Kidney (tissue), 13 donors: ENCODE measurements at regions not wholly inside any gene's neighbourhood (a gene's known extent, or its start where the extent isn't known, plus 50 kb on each side); places are given as distances from the start of the nearest gene placed in this dataset.

Source experiments
- DNase-seq, 5 donors: peaks; one replicate each; pipeline ENCODE4 v3.0.0-alpha.2; 2013 to 2020
- FAIRE-seq: peaks from 2 replicates; lab custom pipeline; 2012; peaks lifted over from hg19 to GRCh38; lab: Jason Lieb, UNC
- H3K27ac ChIP-seq, 2 donors: one replicate each; pipeline ENCODE4 v1.7.0; 2013; ENCODE audit warnings: low read depth in 2 of 2, low read length in 2 of 2, inconsistent platforms in 1 of 2
- H3K27me3 ChIP-seq: one replicate; pipeline ENCODE4 v1.7.1; 2013; ENCODE audit warnings: low read length, inconsistent platforms; ENCODE audit not compliant: control insufficient read depth, insufficient read depth
- H3K36me3 ChIP-seq, 3 donors: one replicate each; pipeline versions ENCODE4 v1.7.0 to v1.7.1; 2013; ENCODE audit warnings: low read length in 3 of 3, control low read depth in 1 of 3, inconsistent platforms in 1 of 3; ENCODE audit not compliant: insufficient read depth in 3 of 3, control insufficient read depth in 2 of 3
- H3K4me1 ChIP-seq, 3 donors: one replicate each; pipeline versions ENCODE4 v1.7.0 to v1.7.1; 2013; ENCODE audit warnings: low read length in 3 of 3, inconsistent platforms in 1 of 3, low read depth in 1 of 3; ENCODE audit not compliant: control insufficient read depth in 2 of 3, insufficient read depth in 2 of 3
- H3K4me3 ChIP-seq, 3 donors: one replicate each; pipeline versions ENCODE4 v1.7.0 to v1.8.1; 2013; ENCODE audit warnings: low read length in 3 of 3, control low read depth in 1 of 3, inconsistent platforms in 1 of 3
- H3K9ac ChIP-seq, 3 donors: one replicate each; pipeline versions ENCODE4 v1.7.0 to v1.7.1; 2013; ENCODE audit warnings: low read length in 3 of 3, control low read depth in 1 of 3, inconsistent platforms in 1 of 3
- H3K9me3 ChIP-seq, 3 donors: one replicate each; pipeline versions ENCODE4 v1.7.0 to v1.7.1; 2013; ENCODE audit warnings: low read length in 3 of 3, control low read depth in 1 of 3, inconsistent platforms in 1 of 3; ENCODE audit not compliant: control insufficient read depth in 2 of 3, insufficient read depth in 1 of 3
- intact Hi-C: fragments of 100-400 bp; cut with DNase I; formaldehyde crosslinking; loops from one replicate; pipeline ENCODE4 v1.11.1; 2022
- TF ChIP-seq, protein P1 (sequence below): IDR thresholded peaks from 3 replicates; pipeline ENCODE4 v1.5.1; 2012; ENCODE audit warnings: mild to moderate bottlenecking, moderate library complexity, borderline replicate concordance; ENCODE audit not compliant: insufficient read depth; ENCODE audit errors: extremely low read depth
- donor health status: control.
- donor health status: control.
- donor health status: control.
- donor health status: control.
- donor health status: control.
- donor health status: DM: yes; HTN: yes; CAD: no.
- donor health status: Normal renal cell carcinoma (clear cell type).

DNA sequence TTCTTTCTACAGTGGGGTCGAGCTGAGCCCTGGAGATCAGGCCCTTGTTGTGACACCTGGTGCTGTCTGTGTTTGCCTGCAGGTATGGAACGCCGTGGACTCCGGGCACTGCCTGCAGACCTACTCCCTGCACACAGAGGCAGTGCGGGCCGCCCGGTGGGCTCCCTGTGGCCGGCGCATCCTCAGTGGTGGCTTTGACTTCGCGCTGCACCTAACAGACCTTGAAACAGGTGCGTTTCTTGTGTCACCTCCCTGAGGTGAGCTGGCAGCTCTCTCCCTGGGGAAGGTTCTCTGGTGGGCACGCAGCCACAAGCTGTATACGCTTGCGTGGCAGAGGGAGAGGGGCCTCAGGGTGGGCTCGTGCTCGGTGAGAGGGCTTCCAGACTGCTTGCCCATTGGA is 119.3 kb downstream of the BEGAIN start:
- no peak overlapping the region for H3K4me3 ChIP-seq
- peaks cover 0 to 2% (median 0%) of the 10 kb centered on the region in 3 donors for H3K36me3 ChIP-seq
- intact Hi-C loops = no loop called here
- H3K27ac ChIP-seq = no peak overlapping the region
- no peaks in the 10 kb centered on the region for H3K4me1 ChIP-seq
- TF ChIP-seq, protein P1, sequence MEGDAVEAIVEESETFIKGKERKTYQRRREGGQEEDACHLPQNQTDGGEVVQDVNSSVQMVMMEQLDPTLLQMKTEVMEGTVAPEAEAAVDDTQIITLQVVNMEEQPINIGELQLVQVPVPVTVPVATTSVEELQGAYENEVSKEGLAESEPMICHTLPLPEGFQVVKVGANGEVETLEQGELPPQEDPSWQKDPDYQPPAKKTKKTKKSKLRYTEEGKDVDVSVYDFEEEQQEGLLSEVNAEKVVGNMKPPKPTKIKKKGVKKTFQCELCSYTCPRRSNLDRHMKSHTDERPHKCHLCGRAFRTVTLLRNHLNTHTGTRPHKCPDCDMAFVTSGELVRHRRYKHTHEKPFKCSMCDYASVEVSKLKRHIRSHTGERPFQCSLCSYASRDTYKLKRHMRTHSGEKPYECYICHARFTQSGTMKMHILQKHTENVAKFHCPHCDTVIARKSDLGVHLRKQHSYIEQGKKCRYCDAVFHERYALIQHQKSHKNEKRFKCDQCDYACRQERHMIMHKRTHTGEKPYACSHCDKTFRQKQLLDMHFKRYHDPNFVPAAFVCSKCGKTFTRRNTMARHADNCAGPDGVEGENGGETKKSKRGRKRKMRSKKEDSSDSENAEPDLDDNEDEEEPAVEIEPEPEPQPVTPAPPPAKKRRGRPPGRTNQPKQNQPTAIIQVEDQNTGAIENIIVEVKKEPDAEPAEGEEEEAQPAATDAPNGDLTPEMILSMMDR = no peak
- H3K27me3 ChIP-seq = no peaks in the 10 kb centered on the region
- no peak overlapping the region for H3K9ac ChIP-seq
- FAIRE-seq (no peak), DNase-seq (no peak)
- H3K9me3 ChIP-seq = no peaks in the 10 kb centered on the region

DNA sequence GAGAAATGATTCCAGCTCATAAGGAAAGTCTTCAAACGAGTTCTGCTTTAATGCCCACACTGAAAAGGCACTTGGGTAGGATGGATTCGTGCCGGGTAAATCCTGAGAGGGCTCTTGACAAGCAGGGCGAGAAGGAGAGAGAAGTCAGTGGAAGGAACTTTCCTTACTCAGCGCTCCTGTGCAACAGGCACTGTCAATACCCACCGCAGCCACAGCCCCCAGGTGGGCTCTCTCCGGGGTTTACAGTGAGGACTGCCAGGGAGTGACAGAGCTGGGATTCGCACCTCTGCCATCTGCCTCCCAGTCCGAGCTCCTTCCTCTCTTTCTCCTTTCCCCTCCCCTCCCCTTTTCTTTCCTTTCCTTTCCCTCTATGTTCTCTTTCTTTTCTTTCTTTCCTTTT is 118.7 kb downstream of the BEGAIN start:
- intact Hi-C loops = no loop called here
- Histone ChIP-seq H3K9me3 (no peaks in the 10 kb centered on the region), H3K27me3 (no peaks in the 10 kb centered on the region), H3K36me3 (peaks cover 0 to 2% (median 0%) of the 10 kb centered on the region in 3 donors), H3K4me3 (no peak overlapping the region), H3K4me1 (no peaks in the 10 kb centered on the region), H3K9ac (no peak overlapping the region), H3K27ac (no peak overlapping the region)
- TF ChIP-seq, protein P1 = no peak
- FAIRE-seq = no peak
- no peak for DNase-seq

DNA sequence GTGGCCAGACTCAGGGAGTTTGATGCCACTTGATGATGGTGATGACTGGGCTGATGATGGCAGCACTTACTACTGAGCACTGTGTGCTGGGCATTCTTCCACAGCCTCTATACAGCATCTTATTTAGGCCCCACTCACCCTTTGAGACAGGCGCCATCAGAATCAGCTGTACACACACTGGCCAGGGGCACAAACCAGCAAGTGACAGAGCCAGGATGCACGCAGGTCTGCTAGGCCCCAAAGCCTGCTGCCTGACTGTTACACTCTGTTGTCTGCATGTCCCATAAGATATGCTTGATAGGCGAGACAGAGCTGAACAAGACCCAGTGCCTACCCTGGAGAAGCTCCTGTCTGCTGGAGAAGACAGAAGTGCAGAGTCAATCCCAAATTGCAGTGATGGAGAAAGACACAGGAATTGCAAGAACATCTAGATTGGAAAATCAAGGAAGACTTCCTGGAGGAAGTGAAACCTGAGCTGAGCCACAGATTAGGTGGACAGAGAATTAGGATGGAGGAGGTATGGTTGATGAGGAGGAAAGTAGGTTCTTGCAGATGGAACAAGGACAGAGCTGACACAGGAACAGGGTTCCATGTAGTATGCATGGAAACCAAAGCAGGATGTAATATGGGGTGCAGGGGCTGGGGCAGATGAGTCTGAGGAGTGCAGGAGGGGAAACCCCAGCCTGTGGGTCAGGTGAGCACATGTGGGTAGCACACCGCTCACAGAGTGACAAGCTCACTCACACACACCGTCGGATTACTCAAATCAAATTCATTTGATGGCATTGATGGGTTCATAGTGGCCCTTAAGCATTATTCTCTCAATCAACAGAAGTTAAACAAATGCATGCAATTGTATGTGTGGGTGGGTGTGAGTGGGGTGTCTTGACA is 117.3 kb downstream of the BEGAIN start:
- Histone ChIP-seq H3K4me1 (no peaks in the 10 kb centered on the region), H3K27ac (no peak overlapping the region), H3K9ac (no peak overlapping the region), H3K9me3 (no peaks in the 10 kb centered on the region), H3K4me3 (no peak overlapping the region), H3K27me3 (no peaks in the 10 kb centered on the region), H3K36me3 (peaks cover 0 to 2% (median 0%) of the 10 kb centered on the region in 3 donors)
- DNase-seq (no peak), FAIRE-seq (no peak)
- intact Hi-C loops = no loop called here
- TF ChIP-seq, protein P1 = no peak
